WTC11 (cell line): ENCODE measurements at regions not wholly inside any gene's neighbourhood (a gene's known extent, or its start where the extent isn't known, plus 50 kb on each side); places are given as distances from the start of the nearest gene placed in this dataset.

ENCODE experiments used
- ATAC-seq: fragments of 200-7000 bp; cut with Tn5 transposase; 2 replicates; pipeline ENCODE4 v1.10.0; 2021; ENCODE audit warnings: mild to moderate bottlenecking, moderate library complexity
- CTCF ChIA-PET: fragments of 300-600 bp; sonication (Branson Sonifier 250); formaldehyde crosslinking; loops from one replicate; lab custom pipeline; 2021; ENCODE audit warnings: antibody characterized with exemption; lab: Charles Lee
- POLR2A ChIA-PET: fragments of 350-600 bp; sonication (Branson Sonifier 250); formaldehyde crosslinking; loops from one replicate; lab custom pipeline; 2021; ENCODE audit warnings: antibody characterized with exemption; lab: Charles Lee
- DNase-seq: peaks from one replicate; pipeline ENCODE4 v3.0.0; 2021; ENCODE audit warnings: low spot score
- H3K27ac Mint-ChIP-seq: 2 replicates; pipeline ENCODE4 v1.8.0; 2021; ENCODE audit warnings: mixed read lengths
- H3K27me3 Mint-ChIP-seq: 2 replicates; pipeline ENCODE4 v1.8.0; 2021; ENCODE audit warnings: low read depth, mild to moderate bottlenecking, moderate library complexity, mixed read lengths
- H3K36me3 Mint-ChIP-seq: 2 replicates; pipeline ENCODE4 v1.8.0; 2021; ENCODE audit warnings: mixed read lengths
- H3K4me1 Mint-ChIP-seq: 2 replicates; pipeline ENCODE4 v1.8.0; 2022; ENCODE audit warnings: mixed read lengths
- H3K4me3 Mint-ChIP-seq: 2 replicates; pipeline ENCODE4 v1.8.0; 2021; ENCODE audit warnings: mild to moderate bottlenecking, moderate library complexity, mixed read lengths
- H3K9me3 Mint-ChIP-seq: 2 replicates; pipeline ENCODE4 v1.8.0; 2021; ENCODE audit warnings: mixed read lengths
- ARID4B ChIP-seq: sonication (generic); formaldehyde crosslinking; IDR thresholded peaks from 2 replicates; pipeline ENCODE4 v1.8.0; 2023; ENCODE audit warnings: missing genetic modification reagents, mild to moderate bottlenecking, borderline replicate concordance
- ATF1 ChIP-seq: sonication (generic); formaldehyde crosslinking; IDR thresholded peaks from 2 replicates; pipeline ENCODE4 v1.8.1; 2023; ENCODE audit warnings: mild to moderate bottlenecking, moderate library complexity, missing genetic modification reagents
- CREM ChIP-seq: sonication (generic); formaldehyde crosslinking; IDR thresholded peaks from 2 replicates; pipeline ENCODE4 v1.8.1; 2022; ENCODE audit warnings: mild to moderate bottlenecking, missing genetic modification reagents, moderate library complexity
- ESRRA ChIP-seq: sonication (generic); formaldehyde crosslinking; IDR thresholded peaks from 2 replicates; pipeline ENCODE4 v1.8.1; 2022; ENCODE audit warnings: mild to moderate bottlenecking, missing genetic modification reagents, borderline replicate concordance
- GTF2I ChIP-seq: fragments of 250-450 bp; sonication (Bioruptor Pico); conservative IDR thresholded peaks from 2 replicates; pipeline ENCODE4 v1.4.0; 2021; ENCODE audit warnings: mild to moderate bottlenecking
- IRF1 ChIP-seq: sonication (generic); formaldehyde crosslinking; IDR thresholded peaks from 2 replicates; pipeline ENCODE4 v1.8.0; 2023; ENCODE audit warnings: missing genetic modification reagents
- JUN ChIP-seq: sonication (generic); formaldehyde crosslinking; IDR thresholded peaks from 2 replicates; pipeline ENCODE4 v1.8.0; 2023; ENCODE audit warnings: mild to moderate bottlenecking, missing genetic modification reagents
- RELA ChIP-seq: sonication (generic); formaldehyde crosslinking; IDR thresholded peaks from 2 replicates; pipeline ENCODE4 v1.8.1; 2022; ENCODE audit warnings: missing genetic modification reagents, mild to moderate bottlenecking, borderline replicate concordance
- SP1 ChIP-seq: sonication (generic); formaldehyde crosslinking; conservative IDR thresholded peaks from 2 replicates; pipeline ENCODE4 v1.8.1; 2022; ENCODE audit warnings: missing genetic modification reagents
- STAT6 ChIP-seq: sonication (generic); formaldehyde crosslinking; conservative IDR thresholded peaks from 2 replicates; pipeline ENCODE4 v1.8.1; 2023; ENCODE audit warnings: mild to moderate bottlenecking, low read depth, missing genetic modification reagents, moderate library complexity
- TEAD4 ChIP-seq: sonication (generic); formaldehyde crosslinking; IDR thresholded peaks from 2 replicates; pipeline ENCODE4 v1.8.0; 2022; ENCODE audit warnings: mild to moderate bottlenecking, missing genetic modification reagents
- ZMAT4 ChIP-seq: fragments of 250-450 bp; sonication (Bioruptor Pico); IDR thresholded peaks from 2 replicates; pipeline ENCODE4 v1.9.0; 2021; ENCODE audit warnings: mild to moderate bottlenecking
- ZNF281 ChIP-seq: sonication (generic); formaldehyde crosslinking; IDR thresholded peaks from 2 replicates; pipeline ENCODE4 v1.8.0; 2023; ENCODE audit warnings: mild to moderate bottlenecking, missing genetic modification reagents
- ZNF396 ChIP-seq: fragments of 250-450 bp; sonication (Bioruptor Pico); IDR thresholded peaks from 2 replicates; pipeline ENCODE4 v1.8.0; 2021; ENCODE audit warnings: mild to moderate bottlenecking, moderate library complexity, borderline replicate concordance
- ZNF512 ChIP-seq: sonication (generic); formaldehyde crosslinking; IDR thresholded peaks from 2 replicates; pipeline ENCODE4 v1.8.1; 2022; ENCODE audit warnings: missing genetic modification reagents, borderline replicate concordance

GRCh38 chr12:58044966-58045365 lies 103.6 kb downstream of the ATP23 start (continued):
- TF ChIP-seq ZMAT4 (CRISPR knock-in tag): no peak
- TF ChIP-seq GTF2I (CRISPR knock-in tag): no peak
- TF ChIP-seq ZNF512 (CRISPR knock-in tag): no peak
- no peak for TF ChIP-seq ZNF396

GRCh38 chr12:58046271-58046670 lies 104.9 kb downstream of the ATP23 start:
- POLR2A ChIA-PET: no interaction called here
- no peak overlapping the region for H3K27ac Mint-ChIP-seq
- ATAC-seq: no peak
- H3K27me3 Mint-ChIP-seq: no peaks in the 10 kb centered on the region; the same call in 1 of the 2 replicates
- peaks cover 18% of the 10 kb centered on the region for H3K36me3 Mint-ChIP-seq
- TF ChIP-seq ATF1 (CRISPR knock-in tag) (no peak), SP1 (no peak)
- TF ChIP-seq, all 79 proteins: peak for 0
- no peaks in the 10 kb centered on the region for H3K4me1 Mint-ChIP-seq
- CTCF ChIA-PET: no interaction called here
- H3K4me3 Mint-ChIP-seq: no peak overlapping the region
- no peak for DNase-seq
- peaks cover 41% of the 10 kb centered on the region for H3K9me3 Mint-ChIP-seq

- H3K36me3 Mint-ChIP-seq: peaks cover 26% of the 10 kb centered on the region
- POLR2A ChIA-PET: no interaction called here
- H3K4me1 Mint-ChIP-seq: no peaks in the 10 kb centered on the region
- DNase-seq: no peak
- H3K9me3 Mint-ChIP-seq: peaks cover 52% of the 10 kb centered on the region
- H3K27ac Mint-ChIP-seq: no peak overlapping the region
- no peak for ATAC-seq
- H3K4me3 Mint-ChIP-seq: no peak overlapping the region
- TF ChIP-seq ESRRA (CRISPR knock-in tag) (no peak), IRF1 (CRISPR knock-in tag) (no peak)
- CTCF ChIA-PET: no interaction called here
- H3K27me3 Mint-ChIP-seq: no peaks in the 10 kb centered on the region; the same call in 1 of the 2 replicates
Observed at GRCh38 chr12:58051378-58051777, 110.0 kb downstream of the ATP23 start.

- Mint-ChIP-seq H3K4me3 (no peak overlapping the region), H3K27ac (no peak overlapping the region), H3K4me1 (peaks cover 6% of the 10 kb centered on the region), H3K36me3 (no peaks in the 10 kb centered on the region), H3K9me3 (peaks cover 13% of the 10 kb centered on the region), H3K27me3 (peaks cover 2% of the 10 kb centered on the region; the same call in 1 of the 2 replicates)
- ChIA-PET CTCF (no interaction called here), POLR2A (no interaction called here)
- ATAC-seq: no peak
- no peak for DNase-seq
- TF ChIP-seq ZNF281 (CRISPR knock-in tag): no peak
- no peak for TF ChIP-seq STAT6 (CRISPR knock-in tag)
- TF ChIP-seq TEAD4 (CRISPR knock-in tag): no peak
- TF ChIP-seq JUN (CRISPR knock-in tag): no peak
- no peak for TF ChIP-seq CREM
- TF ChIP-seq ARID4B (CRISPR knock-in tag): no peak
- TF ChIP-seq RELA (CRISPR knock-in tag): no peak
Observed at GRCh38 chr12:58064666-58065065, 123.3 kb downstream of the ATP23 start.
